Endothelial cell of umbilical vein (primary cell): ENCODE measurements at regions not wholly inside any gene's neighbourhood (a gene's known extent, or its start where the extent isn't known, plus 50 kb on each side); places are given as distances from the start of the nearest gene placed in this dataset.

ENCODE experiments used
- BruUV-seq: library from RNA; stranded (reverse); fragments of 400-500 nt; replicated peaks from 2 replicates; lab custom pipeline; 2021; lab: Mats Ljungman, UMichigan
- CTCF ChIA-PET: fragments of 300-600, 350-600 bp; sonication (Branson Sonifier 250); formaldehyde crosslinking; loops from one replicate; lab custom pipeline; 2021; ENCODE audit warnings: antibody characterized with exemption, inconsistent platforms; lab: Charles Lee
- POLR2A ChIA-PET: fragments of 300-600, 350-600 bp; sonication (Branson Sonifier 250); formaldehyde crosslinking; loops from one replicate; lab custom pipeline; 2021; ENCODE audit warnings: antibody characterized with exemption, inconsistent platforms; lab: Charles Lee
- DNase-seq: peaks from one replicate; pipeline ENCODE4 v3.0.0-alpha.2; 2011; ENCODE audit warnings: low read depth, low spot score
- FAIRE-seq: peaks from 2 replicates; lab custom pipeline; 2011; peaks lifted over from hg19 to GRCh38; lab: Jason Lieb, UNC
- H2AFZ ChIP-seq: 2 replicates; pipeline ENCODE4 v1.6.0; 2012; ENCODE audit warnings: low read depth, low read length, control low read depth, inconsistent platforms
- H3K27ac ChIP-seq: 2 replicates; pipeline ENCODE4 v1.5.1; 2011; ENCODE audit warnings: low read depth, mild to moderate bottlenecking, control low read depth, low read length, moderate library complexity; ENCODE audit not compliant: insufficient read depth
- H3K27me3 ChIP-seq, 2 experiments: 2 replicates each; pipeline versions ENCODE4 v1.6.0 to v1.6.1; 2011; ENCODE audit warnings: low read length in 2 of 2, mixed read lengths in 1 of 2; ENCODE audit not compliant: control insufficient read depth in 2 of 2, insufficient read depth in 2 of 2
- H3K36me3 ChIP-seq, 2 experiments: 2 replicates in 1 of 2; 3 replicates in 1 of 2; pipeline ENCODE4 v1.5.1; 2011; ENCODE audit warnings: low read length in 2 of 2, mild to moderate bottlenecking in 1 of 2, moderate library complexity in 1 of 2; ENCODE audit not compliant: control insufficient read depth in 2 of 2, insufficient read depth in 2 of 2; ENCODE audit errors: extremely low read depth in 1 of 2
- H3K4me1 ChIP-seq: 3 replicates; pipeline ENCODE4 v1.5.1; 2011; ENCODE audit warnings: mild to moderate bottlenecking, low read length; ENCODE audit not compliant: control insufficient read depth, insufficient read depth; ENCODE audit errors: extremely low read depth
- H3K4me2 ChIP-seq: 2 replicates; pipeline ENCODE4 v1.6.1; 2011; ENCODE audit warnings: low read length, control low read depth, mixed read lengths; ENCODE audit not compliant: insufficient read depth
- H3K4me3 ChIP-seq, 3 experiments: fragments of 200-600 bp in 1 of 3; sonication (generic), shearing (Covaris generic) in 1 of 3; replicated peaks in 1 of 3; 2 replicates each; pipeline ENCODE4 v1.5.1; 2011 to 2016; ENCODE audit warnings: control low read depth in 3 of 3, low read length in 3 of 3, mild to moderate bottlenecking in 2 of 3, inconsistent platforms in 1 of 3, low read depth in 1 of 3, moderate library complexity in 1 of 3; ENCODE audit not compliant: insufficient read depth in 1 of 3
- H3K79me2 ChIP-seq: 2 replicates; pipeline ENCODE4 v1.6.0; 2012; ENCODE audit warnings: low read length, inconsistent platforms; ENCODE audit not compliant: control insufficient read depth, insufficient read depth
- H3K9ac ChIP-seq: replicated peaks from 2 replicates; pipeline ENCODE3; 2011; ENCODE audit warnings: low read length, control low read depth; ENCODE audit not compliant: insufficient read depth; ENCODE audit errors: extremely low read depth
- H3K9me1 ChIP-seq: replicated peaks from 3 replicates; pipeline ENCODE4 v1.6.0; 2011; ENCODE audit warnings: mild to moderate bottlenecking, low read length; ENCODE audit not compliant: control insufficient read depth, insufficient read depth; ENCODE audit errors: extremely low read depth
- H3K9me3 ChIP-seq: replicated peaks from 2 replicates; pipeline ENCODE4 v1.5.1; 2012; ENCODE audit warnings: low read length, inconsistent platforms; ENCODE audit not compliant: control insufficient read depth, insufficient read depth
- H4K20me1 ChIP-seq: replicated peaks from 2 replicates; pipeline ENCODE3; 2011; ENCODE audit warnings: mild to moderate bottlenecking, low read length; ENCODE audit not compliant: control insufficient read depth, insufficient read depth; ENCODE audit errors: extremely low read depth
- EZH2 ChIP-seq: IDR thresholded peaks from 2 replicates; pipeline ENCODE4 v1.6.1; 2012; ENCODE audit warnings: borderline replicate concordance, low read depth, mild to moderate bottlenecking, moderate library complexity, low read length, inconsistent platforms; ENCODE audit not compliant: severe bottlenecking
- JUN ChIP-seq: IDR thresholded peaks from 2 replicates; pipeline ENCODE4 v1.6.1; 2011; ENCODE audit warnings: borderline replicate concordance, low read depth; ENCODE audit not compliant: insufficient read length, insufficient read depth
- dilution Hi-C: fragments of 300-500 bp; cut with MboI; formaldehyde crosslinking; loops from one replicate; pipeline ENCODE4 v1.15.0; 2019; ENCODE audit warnings: low sequenced_read_pairs; ENCODE audit not compliant: extremely low pct_ligation_motif_present
- intact Hi-C: fragments of 100-400 bp; cut with micrococcal nuclease; formaldehyde crosslinking; loops from one replicate; pipeline ENCODE4 v1.10.0; 2022
- TF ChIP-seq, protein P1 (sequence below), 2 donors: IDR thresholded peaks; 1 replicate in 1 of 2; 2 replicates in 1 of 2; pipeline ENCODE4 v1.5.1; 2011; ENCODE audit warnings: low read length in 2 of 2, mild to moderate bottlenecking in 2 of 2, moderate library complexity in 2 of 2, control low read depth in 1 of 2, inconsistent platforms in 1 of 2, low read depth in 1 of 2; ENCODE audit not compliant: insufficient read depth in 1 of 2; ENCODE audit errors: extremely low read depth in 1 of 2

DNA sequence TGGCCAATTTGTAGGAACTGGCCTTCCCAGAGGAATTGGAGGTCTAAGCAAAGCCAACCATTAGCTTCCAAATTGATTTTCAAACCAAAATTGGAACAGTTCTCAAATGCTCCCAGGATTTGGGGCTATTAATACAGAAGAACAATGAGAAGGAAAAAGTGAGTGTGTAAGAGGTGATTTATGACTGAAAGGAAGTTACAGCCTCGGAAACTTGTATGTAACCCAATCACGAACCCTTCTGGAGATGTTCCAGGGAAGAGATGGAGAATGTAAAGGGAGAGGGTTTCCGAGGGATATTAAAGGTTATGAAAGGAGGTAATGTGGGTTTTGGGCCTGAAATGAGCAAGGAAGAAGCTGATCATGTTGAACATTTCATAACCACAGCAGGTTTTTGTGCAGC lies 93.2 kb upstream of the CXCL14 start:
- Histone ChIP-seq H3K79me2 (no peaks in the 10 kb centered on the region), H3K4me1 (no peaks in the 10 kb centered on the region), H3K4me2 (no peak overlapping the region), H3K27me3 (peaks cover 0 to 3% of the 10 kb centered on the region in 2 experiments), H3K27ac (no peak overlapping the region), H2AFZ (no peak overlapping the region), H3K36me3 (no peaks in the 10 kb centered on the region), H4K20me1 (no peaks in the 10 kb centered on the region), H3K9me1 (no peaks in the 10 kb centered on the region), H3K4me3 (no peak overlapping the region), H3K9me3 (no peaks in the 10 kb centered on the region), H3K9ac (no peak overlapping the region)
- dilution Hi-C loops: no loop called here
- ChIA-PET CTCF (no interaction called here), POLR2A (no interaction called here)
- intact Hi-C loops: no loop called here
- no TSS peak for BruUV-seq
- DNase-seq: no peak
- no peak for FAIRE-seq
- TF ChIP-seq, protein P1, sequence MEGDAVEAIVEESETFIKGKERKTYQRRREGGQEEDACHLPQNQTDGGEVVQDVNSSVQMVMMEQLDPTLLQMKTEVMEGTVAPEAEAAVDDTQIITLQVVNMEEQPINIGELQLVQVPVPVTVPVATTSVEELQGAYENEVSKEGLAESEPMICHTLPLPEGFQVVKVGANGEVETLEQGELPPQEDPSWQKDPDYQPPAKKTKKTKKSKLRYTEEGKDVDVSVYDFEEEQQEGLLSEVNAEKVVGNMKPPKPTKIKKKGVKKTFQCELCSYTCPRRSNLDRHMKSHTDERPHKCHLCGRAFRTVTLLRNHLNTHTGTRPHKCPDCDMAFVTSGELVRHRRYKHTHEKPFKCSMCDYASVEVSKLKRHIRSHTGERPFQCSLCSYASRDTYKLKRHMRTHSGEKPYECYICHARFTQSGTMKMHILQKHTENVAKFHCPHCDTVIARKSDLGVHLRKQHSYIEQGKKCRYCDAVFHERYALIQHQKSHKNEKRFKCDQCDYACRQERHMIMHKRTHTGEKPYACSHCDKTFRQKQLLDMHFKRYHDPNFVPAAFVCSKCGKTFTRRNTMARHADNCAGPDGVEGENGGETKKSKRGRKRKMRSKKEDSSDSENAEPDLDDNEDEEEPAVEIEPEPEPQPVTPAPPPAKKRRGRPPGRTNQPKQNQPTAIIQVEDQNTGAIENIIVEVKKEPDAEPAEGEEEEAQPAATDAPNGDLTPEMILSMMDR (IDR thresholded peaks at IDR 0.05; ENCODE audit: extremely low read depth in 1 of 2, insufficient read depth in 1 of 2, low read depth in 1 of 2, low read length in 2 of 2): no peak

DNA sequence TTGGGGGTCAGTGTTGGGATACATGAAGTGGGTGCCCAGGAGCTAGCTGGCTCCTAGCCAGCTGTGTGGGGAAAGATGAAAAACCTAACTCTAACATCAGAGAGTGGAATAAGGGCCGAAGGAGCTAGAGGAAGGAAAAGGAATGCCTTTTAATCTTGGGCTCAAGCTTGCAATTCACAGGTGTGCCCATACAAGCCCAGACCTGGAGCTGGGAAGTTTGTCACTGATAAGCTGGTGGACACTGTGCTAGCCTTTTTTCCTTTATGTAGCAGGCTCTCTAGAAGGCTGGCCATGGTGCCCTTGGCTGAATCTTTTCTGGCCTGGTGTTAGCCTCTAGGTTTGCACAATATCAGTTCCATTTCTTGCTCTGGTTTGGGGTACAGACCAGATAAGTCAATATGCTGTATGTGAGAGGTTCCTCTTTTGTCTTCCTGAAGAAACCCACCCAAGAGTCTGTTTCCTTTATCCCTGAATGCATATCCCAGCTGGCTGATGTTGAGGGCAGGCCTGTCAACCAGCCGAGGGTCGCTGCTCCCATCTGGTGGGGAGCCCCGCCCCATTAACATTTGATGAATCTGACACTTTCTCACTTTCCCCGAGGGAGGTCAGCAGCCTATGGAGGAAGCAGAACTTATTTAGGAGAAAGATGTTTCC lies 92.4 kb upstream of the CXCL14 start:
- DNase-seq: no peak
- Histone ChIP-seq H3K79me2 (no peaks in the 10 kb centered on the region), H3K4me1 (no peaks in the 10 kb centered on the region), H3K27ac (no peak overlapping the region), H3K27me3 (peaks cover 0 to 3% of the 10 kb centered on the region in 2 experiments), H2AFZ (no peak overlapping the region), H3K9me3 (no peaks in the 10 kb centered on the region), H3K4me3 (no peak overlapping the region), H3K4me2 (no peak overlapping the region), H4K20me1 (no peaks in the 10 kb centered on the region), H3K9me1 (no peaks in the 10 kb centered on the region), H3K36me3 (no peaks in the 10 kb centered on the region), H3K9ac (no peak overlapping the region)
- dilution Hi-C loops (no loop called here), intact Hi-C loops (no loop called here)
- TF ChIP-seq EZH2 (no peak), JUN (no peak)
- POLR2A ChIA-PET: no interaction called here
- BruUV-seq: no TSS peak
- CTCF ChIA-PET: no interaction called here
- no peak for FAIRE-seq
